ENCODE measurements at regions not wholly inside any gene's neighbourhood (a gene's known extent, or its start where the extent isn't known, plus 50 kb on each side); places are given as distances from the start of the nearest gene placed in this dataset.

DNA sequence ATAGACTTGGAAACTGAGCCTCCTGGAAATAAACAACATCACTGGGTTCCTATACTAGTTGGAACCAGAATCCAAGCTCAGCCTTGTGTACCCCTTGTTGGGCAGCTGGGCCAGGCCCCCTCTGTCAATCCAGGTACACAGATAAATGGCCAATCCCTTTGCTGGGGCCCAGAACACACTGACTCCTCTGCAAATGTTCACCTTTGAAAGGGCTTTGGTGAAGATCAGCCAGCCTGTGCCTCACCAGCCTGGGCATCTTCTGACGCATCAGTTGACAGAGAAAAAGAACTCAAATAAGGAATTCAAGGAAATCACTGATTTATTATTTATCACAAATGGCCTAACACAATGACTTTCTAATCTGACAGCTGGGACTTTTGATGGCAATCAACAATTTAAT lies 1090.2 kb downstream of the BCL11B start (continued):
- no peak for TF ChIP-seq IRF1 (CRISPR knock-in tag; IDR thresholded peaks at IDR 0.05)
- TF ChIP-seq TEAD4 (CRISPR knock-in tag; IDR thresholded peaks at IDR 0.05): no peak
- TF ChIP-seq E2F1 (CRISPR knock-in tag; IDR thresholded peaks at IDR 0.05): no peak
- TF ChIP-seq ZNF671 (CRISPR knock-in tag; IDR thresholded peaks at IDR 0.05): no peak
- TF ChIP-seq, protein P1, sequence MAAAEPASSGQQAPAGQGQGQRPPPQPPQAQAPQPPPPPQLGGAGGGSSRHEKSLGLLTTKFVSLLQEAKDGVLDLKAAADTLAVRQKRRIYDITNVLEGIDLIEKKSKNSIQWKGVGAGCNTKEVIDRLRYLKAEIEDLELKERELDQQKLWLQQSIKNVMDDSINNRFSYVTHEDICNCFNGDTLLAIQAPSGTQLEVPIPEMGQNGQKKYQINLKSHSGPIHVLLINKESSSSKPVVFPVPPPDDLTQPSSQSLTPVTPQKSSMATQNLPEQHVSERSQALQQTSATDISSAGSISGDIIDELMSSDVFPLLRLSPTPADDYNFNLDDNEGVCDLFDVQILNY (CRISPR knock-in tag; IDR thresholded peaks at IDR 0.05): no peak

DNA sequence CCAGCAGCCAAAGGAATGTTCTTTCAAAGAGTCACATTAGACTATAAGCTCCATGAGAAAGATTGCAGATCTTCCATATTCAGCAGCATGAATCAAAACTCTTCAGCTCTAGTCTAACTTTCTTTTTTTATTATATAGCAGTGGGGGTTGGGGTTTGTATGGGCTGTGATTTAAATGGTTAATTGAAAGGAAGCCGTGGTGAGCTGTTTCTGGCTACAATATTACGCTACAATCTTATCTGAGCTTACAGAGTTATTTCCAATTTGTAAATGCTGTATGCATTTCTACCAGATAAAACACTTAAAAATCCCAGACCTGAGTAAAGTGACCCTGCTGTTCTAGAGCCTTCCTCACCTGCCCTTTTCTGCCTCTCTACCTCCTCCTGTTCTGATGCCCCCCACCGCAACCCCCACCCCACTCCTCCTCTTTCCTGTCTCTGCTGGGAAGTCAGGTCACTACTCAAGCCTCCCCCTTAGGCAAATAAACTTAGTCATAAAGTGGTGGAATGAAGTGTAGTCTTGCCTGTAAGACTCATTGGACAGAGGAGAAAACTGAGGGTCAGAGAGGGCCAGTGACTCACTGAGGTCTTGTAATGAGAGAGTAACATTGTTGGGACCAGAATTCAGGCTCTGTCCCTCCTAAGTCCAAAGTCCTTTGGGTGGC lies 1089.5 kb downstream of the BCL11B start:
- Mint-ChIP-seq H3K27ac (no peak overlapping the region), H3K4me3 (no peak overlapping the region), H3K4me1 (no peaks in the 10 kb centered on the region), H3K27me3 (ENCODE audit: low read depth) (no peaks in the 10 kb centered on the region), H3K36me3 (no peaks in the 10 kb centered on the region), H3K9me3 (no peaks in the 10 kb centered on the region)
- no peak for TF ChIP-seq HMGA2 (CRISPR knock-in tag; IDR thresholded peaks at IDR 0.05)
- TF ChIP-seq TP53 (CRISPR knock-in tag; IDR thresholded peaks at IDR 0.05): no peak
- no peak for TF ChIP-seq ZNF317 (CRISPR knock-in tag; IDR thresholded peaks at IDR 0.05; ENCODE audit: borderline replicate concordance, low read depth)
- TF ChIP-seq FOXK1 (CRISPR knock-in tag; IDR thresholded peaks at IDR 0.05): no peak
- TF ChIP-seq FOXJ3 (CRISPR knock-in tag; IDR thresholded peaks at IDR 0.05; ENCODE audit: borderline replicate concordance): no peak
- no peak for TF ChIP-seq ARID4B (CRISPR knock-in tag; IDR thresholded peaks at IDR 0.05; ENCODE audit: borderline replicate concordance)
- TF ChIP-seq ZNF671 (CRISPR knock-in tag; IDR thresholded peaks at IDR 0.05): no peak
- no peak for TF ChIP-seq ZNF423 (CRISPR knock-in tag; IDR thresholded peaks at IDR 0.05)
- no peak for TF ChIP-seq FOXP4 (CRISPR knock-in tag; IDR thresholded peaks at IDR 0.05)
- TF ChIP-seq, protein P2, sequence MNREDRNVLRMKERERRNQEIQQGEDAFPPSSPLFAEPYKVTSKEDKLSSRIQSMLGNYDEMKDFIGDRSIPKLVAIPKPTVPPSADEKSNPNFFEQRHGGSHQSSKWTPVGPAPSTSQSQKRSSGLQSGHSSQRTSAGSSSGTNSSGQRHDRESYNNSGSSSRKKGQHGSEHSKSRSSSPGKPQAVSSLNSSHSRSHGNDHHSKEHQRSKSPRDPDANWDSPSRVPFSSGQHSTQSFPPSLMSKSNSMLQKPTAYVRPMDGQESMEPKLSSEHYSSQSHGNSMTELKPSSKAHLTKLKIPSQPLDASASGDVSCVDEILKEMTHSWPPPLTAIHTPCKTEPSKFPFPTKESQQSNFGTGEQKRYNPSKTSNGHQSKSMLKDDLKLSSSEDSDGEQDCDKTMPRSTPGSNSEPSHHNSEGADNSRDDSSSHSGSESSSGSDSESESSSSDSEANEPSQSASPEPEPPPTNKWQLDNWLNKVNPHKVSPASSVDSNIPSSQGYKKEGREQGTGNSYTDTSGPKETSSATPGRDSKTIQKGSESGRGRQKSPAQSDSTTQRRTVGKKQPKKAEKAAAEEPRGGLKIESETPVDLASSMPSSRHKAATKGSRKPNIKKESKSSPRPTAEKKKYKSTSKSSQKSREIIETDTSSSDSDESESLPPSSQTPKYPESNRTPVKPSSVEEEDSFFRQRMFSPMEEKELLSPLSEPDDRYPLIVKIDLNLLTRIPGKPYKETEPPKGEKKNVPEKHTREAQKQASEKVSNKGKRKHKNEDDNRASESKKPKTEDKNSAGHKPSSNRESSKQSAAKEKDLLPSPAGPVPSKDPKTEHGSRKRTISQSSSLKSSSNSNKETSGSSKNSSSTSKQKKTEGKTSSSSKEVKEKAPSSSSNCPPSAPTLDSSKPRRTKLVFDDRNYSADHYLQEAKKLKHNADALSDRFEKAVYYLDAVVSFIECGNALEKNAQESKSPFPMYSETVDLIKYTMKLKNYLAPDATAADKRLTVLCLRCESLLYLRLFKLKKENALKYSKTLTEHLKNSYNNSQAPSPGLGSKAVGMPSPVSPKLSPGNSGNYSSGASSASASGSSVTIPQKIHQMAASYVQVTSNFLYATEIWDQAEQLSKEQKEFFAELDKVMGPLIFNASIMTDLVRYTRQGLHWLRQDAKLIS (CRISPR knock-in tag; IDR thresholded peaks at IDR 0.05; ENCODE audit: borderline replicate concordance): no peak
- TF ChIP-seq, protein P3, sequence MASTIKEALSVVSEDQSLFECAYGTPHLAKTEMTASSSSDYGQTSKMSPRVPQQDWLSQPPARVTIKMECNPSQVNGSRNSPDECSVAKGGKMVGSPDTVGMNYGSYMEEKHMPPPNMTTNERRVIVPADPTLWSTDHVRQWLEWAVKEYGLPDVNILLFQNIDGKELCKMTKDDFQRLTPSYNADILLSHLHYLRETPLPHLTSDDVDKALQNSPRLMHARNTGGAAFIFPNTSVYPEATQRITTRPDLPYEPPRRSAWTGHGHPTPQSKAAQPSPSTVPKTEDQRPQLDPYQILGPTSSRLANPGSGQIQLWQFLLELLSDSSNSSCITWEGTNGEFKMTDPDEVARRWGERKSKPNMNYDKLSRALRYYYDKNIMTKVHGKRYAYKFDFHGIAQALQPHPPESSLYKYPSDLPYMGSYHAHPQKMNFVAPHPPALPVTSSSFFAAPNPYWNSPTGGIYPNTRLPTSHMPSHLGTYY (CRISPR knock-in tag; IDR thresholded peaks at IDR 0.05): no peak
- TF ChIP-seq CREB1 (CRISPR knock-in tag; IDR thresholded peaks at IDR 0.05): no peak
- DNase-seq (ENCODE audit: low spot score) (no peak), ATAC-seq (no peak)
- POLR2A ChIA-PET: no interaction called here
- CTCF ChIA-PET: no interaction called here

Measured in WTC11 (cell line).